KG1 (cell line): ENCODE measurements at regions not wholly inside any gene's neighbourhood (a gene's known extent, or its start where the extent isn't known, plus 50 kb on each side); places are given as distances from the start of the nearest gene placed in this dataset.
"Not testable (repeated sequence)": the region's sequence is repeated elsewhere in the genome, so short reads cannot be mapped to it uniquely, and the experiment has no call there.

Experiments
- DNase-seq: peaks from one replicate; lab custom pipeline; 2025; lab: John Stamatoyannopoulos, UW

GRCh38 chr7:14967376-14967775 lies 64.8 kb upstream of the DGKB start:
- DNase-seq: not testable (repeated sequence)

- no peak for DNase-seq
Measured at GRCh38 chr7:14962778-14963177, 60.2 kb upstream of the DGKB start.

- no peak for DNase-seq
Measured at GRCh38 chr7:14960721-14961120, 58.2 kb upstream of the DGKB start.

- DNase-seq: no peak
Measured at GRCh38 chr7:14959339-14959738, 56.8 kb upstream of the DGKB start.

- DNase-seq: no peak
Measured at GRCh38 chr7:14954035-14954434, 51.5 kb upstream of the DGKB start.
